ENCODE measurements at regions not wholly inside any gene's neighbourhood (a gene's known extent, or its start where the extent isn't known, plus 50 kb on each side); places are given as distances from the start of the nearest gene placed in this dataset.
"Not testable (repeated sequence)": the region's sequence is repeated elsewhere in the genome, so short reads cannot be mapped to it uniquely, and the experiment has no call there.

DNA sequence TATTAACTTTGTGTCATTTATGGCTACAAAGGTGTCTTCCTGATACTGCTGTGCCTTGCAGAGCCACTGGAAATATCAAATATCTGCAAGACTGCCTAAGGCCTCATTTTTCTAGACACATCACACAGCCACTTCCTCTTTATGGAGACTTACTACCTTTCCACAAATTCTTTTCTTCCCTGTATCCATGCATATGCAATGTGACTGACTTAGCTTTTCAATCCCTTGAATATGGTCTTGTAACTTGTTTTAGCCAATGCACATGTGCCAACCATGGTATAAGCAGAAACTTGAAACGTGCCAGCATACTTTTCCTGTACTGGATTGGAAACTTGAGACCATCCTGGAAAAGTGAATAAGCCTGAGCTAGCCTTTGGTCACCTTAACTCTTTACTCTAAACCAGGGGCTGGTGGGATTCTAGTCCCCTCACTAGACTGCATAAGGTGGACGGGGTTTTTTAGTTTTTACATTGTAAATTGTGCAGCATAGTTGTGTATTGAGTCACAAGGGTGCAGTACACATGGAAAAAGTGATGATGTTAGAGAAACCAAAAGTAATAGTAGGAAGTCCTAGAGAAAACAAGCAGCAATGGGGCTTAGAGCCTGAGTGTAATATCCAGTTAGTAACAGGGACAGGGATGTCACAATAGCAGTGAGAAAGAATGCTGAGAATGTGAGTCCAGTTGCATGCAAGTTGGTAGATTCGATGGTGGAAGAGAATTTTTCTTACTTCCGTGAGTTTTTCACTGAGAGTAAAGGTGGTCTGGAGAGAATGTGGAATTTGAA lies 879.5 kb downstream of the SORCS1 start:
- no peaks in the 10 kb centered on the region for H3K9me3 ChIP-seq (ENCODE audit: control insufficient read depth, low read depth, low read length)
- no peak overlapping the region for H3K9ac ChIP-seq (ENCODE audit: low read length)
- H3K27me3 ChIP-seq (ENCODE audit: control insufficient read depth, insufficient read depth, low read length) = no peaks in the 10 kb centered on the region
- no peak overlapping the region for H3K27ac ChIP-seq (ENCODE audit: low read length)
- H3K4me3 ChIP-seq (ENCODE audit: low read length) = no peak overlapping the region
- peaks cover 5% of the 10 kb centered on the region for H3K4me1 ChIP-seq (ENCODE audit: control insufficient read depth, low read depth, low read length)
- H3K36me3 ChIP-seq (ENCODE audit: control insufficient read depth, low read depth, low read length) = no peaks in the 10 kb centered on the region

DNA sequence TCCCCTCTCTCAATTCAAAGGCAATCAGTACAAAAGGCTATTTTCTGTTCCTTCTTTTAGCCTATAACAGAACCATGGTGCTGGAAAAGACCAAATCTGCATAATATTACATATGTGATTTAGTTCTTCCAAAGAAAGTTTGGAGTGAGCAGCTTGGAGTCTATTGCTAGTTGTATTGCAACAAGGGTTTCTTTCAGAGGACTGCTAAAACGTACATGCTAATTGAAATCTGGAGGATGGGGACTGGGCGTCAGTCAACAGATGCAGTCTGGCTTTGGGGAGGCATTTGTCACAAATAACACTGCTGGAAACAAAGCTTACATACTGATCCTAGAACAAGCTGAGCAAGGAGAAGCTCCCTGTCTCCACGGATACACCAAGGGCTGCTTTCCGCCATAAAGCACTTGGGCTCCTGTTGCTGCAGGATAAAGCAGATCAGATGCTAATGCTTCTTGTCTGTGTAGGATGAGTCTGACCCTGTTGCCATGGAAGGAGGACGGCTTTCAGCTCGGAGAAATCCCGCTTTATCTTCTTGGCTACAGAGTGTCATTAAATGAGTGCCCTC lies 883.5 kb downstream of the SORCS1 start:
- no peaks in the 10 kb centered on the region for H3K9me3 ChIP-seq (ENCODE audit: control insufficient read depth, low read depth, low read length)
- H3K4me3 ChIP-seq (ENCODE audit: low read length) = no peak overlapping the region
- H3K4me1 ChIP-seq (ENCODE audit: control insufficient read depth, low read depth, low read length) = peaks cover 5% of the 10 kb centered on the region
- H3K27me3 ChIP-seq (ENCODE audit: control insufficient read depth, insufficient read depth, low read length) = no peaks in the 10 kb centered on the region
- H3K27ac ChIP-seq (ENCODE audit: low read length) = no peak overlapping the region
- no peaks in the 10 kb centered on the region for H3K36me3 ChIP-seq (ENCODE audit: control insufficient read depth, low read depth, low read length)
- no peak overlapping the region for H3K9ac ChIP-seq (ENCODE audit: low read length)

DNA sequence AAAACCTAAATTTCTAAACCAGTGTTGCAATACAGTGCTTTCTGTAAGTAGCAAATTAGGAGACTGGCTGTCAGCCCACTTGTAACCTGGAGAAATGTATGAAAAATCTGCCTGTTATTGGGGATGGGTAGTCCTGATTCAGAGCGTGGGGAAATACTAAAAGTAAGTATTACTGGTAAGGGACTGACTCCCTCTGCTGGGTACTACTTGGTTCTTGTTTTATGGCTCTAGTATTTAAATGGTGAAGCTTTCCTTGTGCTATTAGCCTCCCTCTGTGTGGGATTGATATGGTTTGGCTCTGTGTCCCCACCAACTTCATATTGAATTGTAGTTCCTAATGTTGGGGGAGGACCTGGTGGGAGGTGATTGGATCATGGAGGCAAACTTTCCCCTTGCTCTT lies 886.1 kb downstream of the SORCS1 start:
- H3K4me1 ChIP-seq (ENCODE audit: control insufficient read depth, low read depth, low read length) = no peaks in the 10 kb centered on the region
- H3K4me3 ChIP-seq (ENCODE audit: low read length) = no peak overlapping the region
- no peaks in the 10 kb centered on the region for H3K9me3 ChIP-seq (ENCODE audit: control insufficient read depth, low read depth, low read length)
- H3K36me3 ChIP-seq (ENCODE audit: control insufficient read depth, low read depth, low read length) = no peaks in the 10 kb centered on the region
- no peak overlapping the region for H3K27ac ChIP-seq (ENCODE audit: low read length)
- H3K27me3 ChIP-seq (ENCODE audit: control insufficient read depth, insufficient read depth, low read length) = no peaks in the 10 kb centered on the region
- H3K9ac ChIP-seq (ENCODE audit: low read length) = no peak overlapping the region

DNA sequence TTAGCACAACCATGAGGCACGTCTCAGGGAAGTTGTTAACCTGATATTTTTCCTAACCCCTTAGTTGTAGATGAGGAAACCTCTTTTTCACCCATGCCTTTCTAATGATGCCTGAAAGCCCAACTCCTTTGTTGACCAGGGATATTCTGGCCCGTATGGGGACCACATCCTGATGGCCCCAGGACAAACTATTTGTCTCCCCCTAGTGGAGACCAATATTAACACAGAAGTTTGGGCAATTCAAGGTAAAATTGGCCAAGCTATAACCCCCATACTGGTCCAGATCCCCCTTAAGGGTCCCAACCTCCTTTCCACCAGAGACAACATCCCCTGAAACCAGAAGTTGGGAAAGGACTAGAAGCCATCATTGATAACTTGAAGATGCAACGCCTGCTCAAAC lies 893.3 kb downstream of the SORCS1 start:
- no peak overlapping the region for H3K9ac ChIP-seq (ENCODE audit: low read length)
- H3K9me3 ChIP-seq (ENCODE audit: control insufficient read depth, low read depth, low read length) = no peaks in the 10 kb centered on the region
- no peak overlapping the region for H3K27ac ChIP-seq (ENCODE audit: low read length)
- no peaks in the 10 kb centered on the region for H3K36me3 ChIP-seq (ENCODE audit: control insufficient read depth, low read depth, low read length)
- H3K4me3 ChIP-seq (ENCODE audit: low read length) = no peak overlapping the region
- no peaks in the 10 kb centered on the region for H3K27me3 ChIP-seq (ENCODE audit: control insufficient read depth, insufficient read depth, low read length)
- H3K4me1 ChIP-seq (ENCODE audit: control insufficient read depth, low read depth, low read length) = no peaks in the 10 kb centered on the region

DNA sequence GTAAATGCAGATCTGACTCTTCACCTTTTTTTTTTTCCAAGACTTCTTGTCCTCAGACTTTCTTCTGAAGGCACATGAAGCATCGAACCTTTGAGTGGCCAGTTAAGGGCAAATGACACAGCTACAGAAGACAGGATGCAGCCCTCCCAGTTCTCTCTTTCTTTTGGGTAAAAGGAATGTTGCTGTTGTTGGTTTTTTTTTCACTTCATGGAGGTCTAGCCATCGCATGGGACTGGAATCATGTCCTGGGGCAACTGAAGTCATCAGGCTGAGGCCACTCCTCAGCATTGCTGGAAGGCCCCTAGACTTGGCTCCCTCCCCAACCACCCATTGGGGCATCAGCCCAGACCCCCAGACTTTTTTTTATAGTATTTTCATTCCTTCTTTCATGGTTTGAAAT lies 896.5 kb downstream of the SORCS1 start:
- Histone ChIP-seq H3K4me1 (ENCODE audit: control insufficient read depth, low read depth, low read length) (no peaks in the 10 kb centered on the region), H3K27me3 (ENCODE audit: control insufficient read depth, insufficient read depth, low read length) (no peaks in the 10 kb centered on the region), H3K9ac (ENCODE audit: low read length) (no peak overlapping the region), H3K36me3 (ENCODE audit: control insufficient read depth, low read depth, low read length) (no peaks in the 10 kb centered on the region), H3K9me3 (ENCODE audit: control insufficient read depth, low read depth, low read length) (no peaks in the 10 kb centered on the region), H3K27ac (ENCODE audit: low read length) (no peak overlapping the region), H3K4me3 (ENCODE audit: low read length) (no peak overlapping the region)

DNA sequence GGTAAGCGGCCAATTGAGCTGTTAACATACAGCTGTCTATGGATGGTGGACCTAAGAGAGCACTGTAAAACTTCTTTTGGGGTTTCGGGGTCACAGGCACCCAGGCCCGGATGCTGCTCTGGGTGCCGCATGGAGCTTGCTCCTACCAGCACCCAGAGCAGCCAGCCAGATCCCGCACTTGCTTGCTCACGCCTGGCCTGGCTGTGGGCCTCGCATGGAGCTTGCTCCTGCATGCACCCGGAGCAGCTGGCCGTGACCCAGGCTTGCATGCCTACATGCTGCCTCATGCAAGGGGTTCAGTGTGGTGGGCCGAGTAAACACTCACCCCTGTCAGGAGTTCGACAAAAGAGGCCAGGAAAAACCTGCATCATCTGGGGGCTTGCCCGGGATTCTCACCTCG lies 896.9 kb downstream of the SORCS1 start:
- no peaks in the 10 kb centered on the region for H3K27me3 ChIP-seq (ENCODE audit: control insufficient read depth, insufficient read depth, low read length)
- H3K4me1 ChIP-seq (ENCODE audit: control insufficient read depth, low read depth, low read length) = no peaks in the 10 kb centered on the region
- H3K4me3 ChIP-seq (ENCODE audit: low read length) = no peak overlapping the region
- no peak overlapping the region for H3K27ac ChIP-seq (ENCODE audit: low read length)
- H3K9ac ChIP-seq (ENCODE audit: low read length) = no peak overlapping the region
- H3K9me3 ChIP-seq (ENCODE audit: control insufficient read depth, low read depth, low read length) = no peaks in the 10 kb centered on the region
- no peaks in the 10 kb centered on the region for H3K36me3 ChIP-seq (ENCODE audit: control insufficient read depth, low read depth, low read length)

DNA sequence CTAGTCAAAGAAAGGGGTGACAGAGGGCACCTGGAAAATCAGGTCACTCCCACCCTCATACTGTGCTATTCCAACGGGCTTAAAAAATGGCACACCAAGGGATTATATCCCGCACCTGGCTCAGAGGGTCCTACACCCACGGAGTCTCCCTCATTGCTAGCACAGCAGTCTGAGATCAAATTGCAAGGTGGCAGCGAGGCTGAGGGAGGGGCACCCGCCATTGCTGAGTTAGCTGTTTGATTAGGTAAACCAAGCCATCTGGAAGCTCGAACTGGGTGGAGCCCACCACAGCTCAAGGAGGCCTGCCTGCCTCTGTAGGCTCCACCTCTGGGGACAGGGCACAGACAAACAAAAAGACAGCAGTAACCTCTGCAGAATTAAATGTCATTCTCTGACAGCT lies 907.1 kb downstream of the SORCS1 start:
- H3K4me1 ChIP-seq (ENCODE audit: control insufficient read depth, low read depth, low read length); H3K27me3 ChIP-seq (ENCODE audit: control insufficient read depth, insufficient read depth, low read length); H3K4me3 ChIP-seq (ENCODE audit: low read length); H3K9ac ChIP-seq (ENCODE audit: low read length); H3K27ac ChIP-seq (ENCODE audit: low read length); H3K36me3 ChIP-seq (ENCODE audit: control insufficient read depth, low read depth, low read length); H3K9me3 ChIP-seq (ENCODE audit: control insufficient read depth, low read depth, low read length): not testable (repeated sequence)

DNA sequence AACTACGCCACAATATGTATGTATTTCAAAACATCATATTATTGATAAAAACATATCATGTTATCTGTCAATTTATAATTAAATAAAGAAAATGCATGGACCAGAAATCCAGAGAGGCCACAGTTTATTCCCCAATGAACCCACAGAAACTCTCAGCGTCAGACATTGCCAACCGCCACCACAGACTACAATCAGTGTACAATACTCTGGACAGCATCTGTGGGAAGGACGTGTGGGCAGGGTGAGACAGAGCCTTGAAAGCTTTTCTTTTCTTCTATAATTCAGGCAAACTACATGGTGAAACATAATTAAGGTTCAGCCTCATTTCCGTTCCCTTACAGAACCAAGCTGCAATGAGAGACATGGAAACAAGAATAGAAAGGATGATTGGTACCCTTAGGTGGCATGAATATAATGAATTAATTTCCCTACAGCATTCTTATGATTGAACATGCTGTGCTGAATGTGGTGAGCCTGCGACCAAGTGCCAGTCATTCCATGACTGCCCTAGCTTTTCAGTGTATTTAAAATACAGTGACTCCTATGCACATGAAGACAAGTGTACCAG lies 909.3 kb downstream of the SORCS1 start:
- no peak overlapping the region for H3K4me3 ChIP-seq (ENCODE audit: low read length)
- no peak overlapping the region for H3K9ac ChIP-seq (ENCODE audit: low read length)
- H3K4me1 ChIP-seq (ENCODE audit: control insufficient read depth, low read depth, low read length) = no peaks in the 10 kb centered on the region
- no peaks in the 10 kb centered on the region for H3K9me3 ChIP-seq (ENCODE audit: control insufficient read depth, low read depth, low read length)
- H3K27ac ChIP-seq (ENCODE audit: low read length) = no peak overlapping the region
- H3K36me3 ChIP-seq (ENCODE audit: control insufficient read depth, low read depth, low read length) = no peaks in the 10 kb centered on the region
- no peaks in the 10 kb centered on the region for H3K27me3 ChIP-seq (ENCODE audit: control insufficient read depth, insufficient read depth, low read length)

DNA sequence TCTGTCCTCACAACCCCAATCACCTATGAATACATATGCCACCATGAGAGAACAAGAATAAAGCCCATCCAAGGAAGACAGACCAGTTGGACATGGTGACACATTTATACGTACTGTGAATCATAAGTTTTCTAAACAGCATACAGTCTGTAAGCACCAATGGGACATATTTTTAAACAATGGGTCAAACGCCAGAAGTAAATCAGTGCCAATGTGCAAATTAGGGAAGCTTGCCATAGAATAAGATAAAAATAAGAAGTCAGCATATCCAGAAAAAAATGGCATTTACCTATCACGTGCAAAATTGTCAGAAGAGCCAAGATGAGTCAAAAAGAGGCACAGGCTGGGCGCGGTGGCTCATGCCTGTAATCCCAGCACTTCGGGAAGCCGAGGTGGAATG lies 910.4 kb downstream of the SORCS1 start:
- Histone ChIP-seq H3K4me1 (ENCODE audit: control insufficient read depth, low read depth, low read length) (no peaks in the 10 kb centered on the region), H3K27ac (ENCODE audit: low read length) (no peak overlapping the region), H3K36me3 (ENCODE audit: control insufficient read depth, low read depth, low read length) (no peaks in the 10 kb centered on the region), H3K4me3 (ENCODE audit: low read length) (no peak overlapping the region), H3K9me3 (ENCODE audit: control insufficient read depth, low read depth, low read length) (no peaks in the 10 kb centered on the region), H3K9ac (ENCODE audit: low read length) (no peak overlapping the region), H3K27me3 (ENCODE audit: control insufficient read depth, insufficient read depth, low read length) (no peaks in the 10 kb centered on the region)

DNA sequence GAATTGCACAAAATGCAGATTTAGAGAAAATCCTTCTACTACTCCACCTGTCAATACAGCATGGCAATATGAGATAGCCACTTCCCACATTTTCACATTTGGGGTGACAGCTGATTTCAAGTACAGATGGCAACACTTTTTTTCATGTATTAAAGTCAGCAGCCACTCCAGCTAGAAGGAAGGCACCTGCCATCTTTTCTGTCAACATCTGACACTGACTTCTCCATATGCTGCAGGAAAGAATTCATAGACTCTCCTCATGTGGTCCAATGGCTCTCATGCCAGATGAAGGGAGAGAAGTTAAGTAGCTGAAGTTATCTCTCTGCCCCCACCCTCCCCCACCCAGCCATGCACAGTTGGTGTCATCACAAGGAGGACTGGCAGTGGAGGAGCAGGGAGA lies 912.0 kb downstream of the SORCS1 start:
- Histone ChIP-seq H3K4me3 (ENCODE audit: low read length) (no peak overlapping the region), H3K9me3 (ENCODE audit: control insufficient read depth, low read depth, low read length) (no peaks in the 10 kb centered on the region), H3K27ac (ENCODE audit: low read length) (no peak overlapping the region), H3K27me3 (ENCODE audit: control insufficient read depth, insufficient read depth, low read length) (no peaks in the 10 kb centered on the region), H3K36me3 (ENCODE audit: control insufficient read depth, low read depth, low read length) (no peaks in the 10 kb centered on the region), H3K4me1 (ENCODE audit: control insufficient read depth, low read depth, low read length) (no peaks in the 10 kb centered on the region), H3K9ac (ENCODE audit: low read length) (no peak overlapping the region)

DNA sequence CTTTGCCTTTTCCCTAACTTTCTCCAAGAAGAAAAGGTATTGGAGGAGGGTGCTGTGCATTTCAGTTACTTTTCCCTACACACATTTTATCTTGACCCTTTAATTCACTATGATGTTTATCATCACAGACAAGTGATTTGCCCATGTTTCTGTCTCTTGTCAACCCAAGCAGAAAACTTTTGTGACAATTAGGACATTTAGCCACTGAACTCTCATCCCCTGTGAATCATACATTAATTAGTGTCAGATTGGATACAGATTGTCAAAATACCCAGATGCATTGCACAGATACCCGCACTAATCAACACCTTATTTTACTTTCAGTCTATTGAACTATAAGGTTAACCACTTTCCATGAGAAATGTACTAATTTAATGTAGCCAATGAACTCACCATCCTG lies 912.9 kb downstream of the SORCS1 start:
- Histone ChIP-seq H3K4me3 (ENCODE audit: low read length) (no peak overlapping the region), H3K27me3 (ENCODE audit: control insufficient read depth, insufficient read depth, low read length) (no peaks in the 10 kb centered on the region), H3K4me1 (ENCODE audit: control insufficient read depth, low read depth, low read length) (no peaks in the 10 kb centered on the region), H3K9me3 (ENCODE audit: control insufficient read depth, low read depth, low read length) (no peaks in the 10 kb centered on the region), H3K27ac (ENCODE audit: low read length) (no peak overlapping the region), H3K36me3 (ENCODE audit: control insufficient read depth, low read depth, low read length) (no peaks in the 10 kb centered on the region), H3K9ac (ENCODE audit: low read length) (no peak overlapping the region)

DNA sequence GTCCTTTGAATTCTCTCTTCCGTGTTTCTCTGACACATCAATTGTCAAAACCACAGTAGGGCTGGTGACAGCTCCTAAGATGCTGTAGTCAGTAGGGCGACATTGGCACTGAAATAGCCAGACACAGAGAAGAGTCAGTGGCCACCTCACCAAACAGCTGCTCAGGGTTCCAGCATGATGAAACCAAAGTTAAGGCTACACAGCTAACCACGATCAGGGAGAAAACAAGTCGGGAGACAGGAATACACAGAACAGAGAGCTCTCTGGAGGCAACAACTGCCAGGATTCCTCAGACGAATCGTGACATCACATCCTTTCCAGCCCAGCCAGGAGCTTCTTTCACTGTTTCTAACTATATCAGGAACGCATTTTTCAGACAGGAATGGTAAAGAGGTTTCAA lies 922.2 kb downstream of the SORCS1 start:
- H3K4me1 ChIP-seq (ENCODE audit: control insufficient read depth, low read depth, low read length) = no peaks in the 10 kb centered on the region
- H3K9me3 ChIP-seq (ENCODE audit: control insufficient read depth, low read depth, low read length) = no peaks in the 10 kb centered on the region
- H3K9ac ChIP-seq (ENCODE audit: low read length) = no peak overlapping the region
- no peaks in the 10 kb centered on the region for H3K27me3 ChIP-seq (ENCODE audit: control insufficient read depth, insufficient read depth, low read length)
- H3K4me3 ChIP-seq (ENCODE audit: low read length) = no peak overlapping the region
- no peak overlapping the region for H3K27ac ChIP-seq (ENCODE audit: low read length)
- H3K36me3 ChIP-seq (ENCODE audit: control insufficient read depth, low read depth, low read length) = no peaks in the 10 kb centered on the region

All from iPS-18a (cell line).